COLO829 (cell line): ENCODE measurements at regions not wholly inside any gene's neighbourhood (a gene's known extent, or its start where the extent isn't known, plus 50 kb on each side); places are given as distances from the start of the nearest gene placed in this dataset.
"Not testable (repeated sequence)": the region's sequence is repeated elsewhere in the genome, so short reads cannot be mapped to it uniquely, and the experiment has no call there.

Source experiments
- DNase-seq: peaks from one replicate; pipeline ENCODE4 v3.0.0; 2012; ENCODE audit warnings: low spot score

DNA sequence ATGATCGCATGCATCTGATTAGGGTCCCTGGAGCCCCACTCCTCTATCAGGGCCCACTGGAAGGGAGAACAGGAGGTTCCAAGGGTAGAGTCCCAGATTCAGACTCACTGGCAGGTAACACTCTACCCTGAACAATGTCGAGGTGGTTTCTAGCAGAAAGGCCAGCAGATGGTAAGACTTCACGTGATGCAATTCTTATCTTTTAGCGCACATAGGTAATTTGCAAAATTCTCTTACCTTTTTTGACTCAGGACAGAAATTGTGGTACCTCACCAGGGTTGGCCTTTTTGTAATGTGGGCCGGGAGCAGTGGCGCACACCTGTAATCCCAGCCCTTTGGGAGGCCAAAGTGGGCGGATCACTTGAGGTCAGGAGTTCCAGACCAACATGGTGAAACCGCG is 228.1 kb upstream of the JARID2 start:
- DNase-seq = no peak

DNA sequence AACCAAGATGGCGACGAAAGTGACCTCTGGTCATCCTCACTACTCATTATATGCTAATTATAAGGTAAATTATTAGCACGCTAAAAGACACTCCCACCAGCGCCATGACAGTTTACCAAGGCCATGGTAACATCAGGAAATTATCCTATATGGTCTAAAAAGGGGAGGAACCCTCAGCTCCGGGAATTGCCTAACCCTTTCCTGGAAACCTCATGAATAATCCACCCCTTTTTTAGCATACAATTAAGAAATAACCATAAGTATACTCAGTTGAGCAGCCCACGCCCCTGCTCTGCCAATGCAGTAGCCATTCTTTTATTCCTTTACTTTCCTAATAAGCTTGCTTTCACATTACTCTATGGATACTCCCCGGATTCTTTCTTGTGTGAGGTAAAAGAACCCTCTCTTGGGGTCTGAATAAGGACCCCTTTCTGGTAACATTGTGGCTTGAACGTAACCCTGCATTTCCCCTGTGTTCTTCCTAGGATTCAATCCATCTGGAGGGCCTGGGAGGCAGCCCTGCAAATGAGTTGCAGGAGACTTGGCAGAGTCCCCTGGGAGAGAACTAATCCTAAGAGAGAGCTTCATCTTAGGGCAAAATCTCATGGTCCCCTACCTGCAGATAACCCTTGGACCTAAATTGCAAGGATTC is 225.6 kb upstream of the JARID2 start:
- no peak for DNase-seq

DNA sequence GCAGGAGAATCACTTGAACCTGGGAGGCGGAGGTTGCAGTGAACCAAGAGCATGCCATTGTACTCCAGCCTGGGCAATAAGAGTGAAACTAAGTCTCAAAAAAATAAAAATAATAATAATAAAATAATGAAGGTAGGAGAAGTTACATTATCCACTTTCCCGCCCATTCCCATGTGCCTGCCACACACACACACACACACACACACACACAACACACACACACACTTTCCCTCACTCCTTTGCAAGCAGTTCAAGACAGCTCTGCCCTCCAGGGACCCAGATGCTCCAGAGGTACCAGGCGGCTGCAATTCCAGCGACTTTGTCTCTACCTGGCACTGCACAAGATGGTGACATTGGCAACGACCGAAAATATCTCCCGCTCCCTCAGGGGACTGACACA is 224.8 kb upstream of the JARID2 start:
- no peak for DNase-seq

DNA sequence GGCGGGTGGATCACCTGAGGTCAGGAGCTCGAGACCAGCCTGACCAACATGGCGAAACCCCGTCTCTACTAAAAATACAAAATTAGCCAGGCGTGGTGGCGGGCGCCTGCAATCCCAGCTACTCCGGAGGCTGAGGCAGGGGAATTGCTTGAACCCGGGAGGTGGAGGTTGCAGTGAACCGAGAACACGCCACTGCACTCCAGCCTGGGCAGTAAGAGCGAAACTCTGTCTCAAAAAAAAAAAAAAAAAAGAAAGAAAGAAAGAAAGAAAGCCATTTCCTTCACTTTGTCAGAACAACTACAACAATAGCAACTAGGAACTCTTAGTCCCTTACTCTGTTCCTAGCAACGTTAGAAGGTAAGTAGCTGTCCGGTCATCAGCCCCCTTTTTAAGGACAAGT is 222.9 kb upstream of the JARID2 start:
- DNase-seq = not testable (repeated sequence)

DNA sequence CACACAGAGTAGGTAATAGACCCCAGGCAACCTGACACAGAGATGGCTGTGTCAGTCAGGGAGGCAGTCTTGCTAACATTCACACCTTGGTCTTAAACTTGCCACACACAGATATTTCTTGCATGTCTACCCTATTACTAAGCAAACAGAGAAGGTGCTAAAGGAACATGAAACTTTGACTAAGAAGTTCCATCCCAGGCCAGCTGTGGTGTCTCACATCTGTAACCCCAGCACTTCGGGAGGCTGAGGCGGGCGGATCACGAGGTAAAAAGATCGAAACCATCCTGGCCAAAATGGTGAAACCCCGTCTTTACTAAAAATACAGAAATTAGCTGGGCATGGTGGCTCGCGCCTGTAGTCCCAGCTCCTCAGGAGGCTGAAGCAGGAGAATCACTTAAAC is 222.4 kb upstream of the JARID2 start:
- DNase-seq = no peak

DNA sequence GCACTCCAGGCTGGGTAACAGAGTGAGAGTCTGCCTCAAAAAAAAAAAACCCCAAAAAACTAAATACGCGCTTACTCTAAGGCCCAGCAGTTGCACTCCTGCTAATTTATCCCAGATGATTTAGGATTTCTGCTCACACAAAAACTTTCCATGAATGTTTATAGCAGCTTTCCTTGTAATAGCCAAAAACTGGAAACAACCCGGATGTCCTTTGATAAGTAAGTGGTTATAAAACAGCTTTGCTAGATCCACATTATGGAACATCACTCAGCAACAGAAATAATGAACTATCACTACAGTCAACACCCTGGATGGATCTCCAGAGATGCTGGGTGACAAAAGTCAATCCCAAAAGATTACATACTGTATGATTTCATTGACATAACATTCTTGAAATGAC is 220.4 kb upstream of the JARID2 start:
- DNase-seq = no peak

DNA sequence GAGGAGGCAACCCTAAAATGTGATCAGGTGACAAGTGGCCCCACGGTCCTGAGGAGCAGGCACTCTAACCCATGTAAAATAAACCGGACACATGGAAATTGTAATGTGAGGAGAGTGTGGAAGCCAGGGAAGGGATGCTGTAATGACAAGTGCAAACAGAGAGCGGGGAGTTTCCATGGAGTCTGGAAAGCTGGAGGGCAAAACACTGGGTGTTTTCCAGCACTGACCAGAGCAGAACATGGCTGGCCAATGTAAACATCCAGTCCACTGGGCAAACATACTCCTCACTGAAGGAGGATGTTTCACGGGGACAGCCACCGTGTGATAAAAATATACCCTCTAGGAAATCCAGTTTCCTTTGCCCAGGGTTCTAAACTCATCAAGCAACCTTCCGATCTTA is 219.0 kb upstream of the JARID2 start:
- no peak for DNase-seq

DNA sequence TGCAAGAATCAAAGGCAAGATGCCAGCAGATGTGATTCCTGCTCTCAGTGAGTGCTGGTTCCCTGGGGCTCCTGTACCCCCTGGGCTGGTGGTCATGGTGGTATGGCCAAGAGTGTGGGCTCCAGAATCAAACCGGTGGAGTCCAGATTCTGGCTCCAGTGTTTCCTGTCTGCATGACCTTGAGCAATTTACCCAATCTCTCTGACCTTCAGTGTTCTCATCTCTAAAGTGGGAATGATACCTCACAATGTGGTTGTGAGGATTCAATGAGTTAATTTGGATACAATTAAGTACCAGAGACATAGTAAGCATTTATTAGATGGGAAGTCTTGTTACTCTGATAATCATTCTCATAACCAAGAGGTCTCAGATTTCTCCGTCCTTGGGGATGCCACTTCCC is 218.4 kb upstream of the JARID2 start:
- DNase-seq = no peak

DNA sequence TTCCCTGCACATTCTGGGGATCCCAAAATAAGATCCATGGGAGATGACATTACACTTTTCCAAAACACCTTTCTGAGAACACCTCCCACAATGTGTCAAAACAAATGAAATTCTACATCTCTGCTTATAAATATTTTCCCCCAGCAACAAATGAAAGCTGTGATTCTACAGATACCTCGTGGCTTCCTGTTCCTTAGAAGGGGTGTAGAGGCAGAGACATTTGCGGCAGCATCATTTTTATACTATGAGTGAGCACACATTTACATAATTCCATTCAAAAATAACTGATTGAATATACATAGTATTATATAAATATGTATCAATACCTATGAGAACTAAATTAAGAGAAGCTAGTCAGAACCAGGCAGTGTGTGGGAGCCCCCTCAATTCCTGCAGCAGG is 213.9 kb upstream of the JARID2 start:
- no peak for DNase-seq

DNA sequence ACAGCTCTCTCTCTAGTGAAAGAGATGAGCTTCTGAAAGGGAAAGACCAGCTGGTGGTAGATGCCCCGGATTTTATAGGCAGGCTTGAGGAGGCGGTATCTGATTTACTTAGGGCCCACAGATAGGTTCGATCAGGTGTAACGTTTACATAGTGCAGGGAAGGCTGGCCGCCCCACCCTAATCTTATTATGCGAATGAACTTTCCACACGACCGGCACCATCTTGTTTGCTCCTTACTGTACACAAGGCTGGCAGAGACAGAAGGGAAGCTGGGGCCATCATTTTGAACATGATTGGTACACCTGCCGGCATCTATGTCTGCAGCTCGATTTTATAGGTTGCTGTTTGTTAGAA is 212.0 kb upstream of the JARID2 start:
- no peak for DNase-seq

DNA sequence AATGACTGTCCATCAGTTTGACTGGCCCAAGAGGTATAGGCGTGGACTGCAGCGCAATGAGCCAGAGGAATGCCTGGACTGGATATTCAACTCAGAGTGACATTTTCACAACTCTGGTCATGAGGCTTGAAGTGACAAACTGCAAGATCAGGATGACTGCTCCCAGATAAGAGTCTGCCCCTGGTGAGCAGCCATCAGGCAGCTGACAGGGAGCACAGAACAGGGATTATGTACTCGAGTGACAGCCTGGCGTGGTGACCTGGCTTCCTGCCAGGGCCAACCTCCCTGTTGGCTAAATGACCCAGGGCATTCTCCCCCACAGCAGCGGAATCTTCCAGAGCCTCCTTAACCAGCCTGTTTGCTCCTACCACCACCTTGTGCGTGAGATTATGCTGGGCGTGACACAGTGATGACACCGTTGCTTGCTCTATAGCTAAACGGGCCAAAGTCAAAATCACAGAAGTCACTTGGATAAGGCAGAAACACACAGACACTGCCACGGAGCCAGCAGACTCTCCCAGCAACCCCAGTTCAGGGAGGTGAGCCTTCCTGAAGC is 209.1 kb upstream of the JARID2 start:
- no peak for DNase-seq

DNA sequence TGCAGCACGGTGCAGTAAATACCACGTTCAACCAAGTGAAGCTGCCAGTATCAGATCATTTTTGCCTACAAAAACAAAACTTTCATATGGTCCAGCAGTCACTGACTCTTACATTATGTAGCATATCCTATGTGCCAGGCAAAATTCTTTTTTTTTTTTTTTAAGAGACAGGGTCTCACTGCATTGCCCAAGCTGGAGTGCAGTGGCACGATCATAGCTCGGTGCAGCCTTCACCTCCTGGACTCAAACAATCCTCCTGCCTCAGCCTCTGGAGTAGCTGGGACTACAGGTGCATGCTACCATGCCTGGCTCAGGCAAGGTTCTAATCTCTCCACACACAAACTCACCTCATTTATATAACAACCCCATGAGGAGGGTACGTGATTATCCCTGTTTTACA is 208.6 kb upstream of the JARID2 start:
- DNase-seq = no peak

DNA sequence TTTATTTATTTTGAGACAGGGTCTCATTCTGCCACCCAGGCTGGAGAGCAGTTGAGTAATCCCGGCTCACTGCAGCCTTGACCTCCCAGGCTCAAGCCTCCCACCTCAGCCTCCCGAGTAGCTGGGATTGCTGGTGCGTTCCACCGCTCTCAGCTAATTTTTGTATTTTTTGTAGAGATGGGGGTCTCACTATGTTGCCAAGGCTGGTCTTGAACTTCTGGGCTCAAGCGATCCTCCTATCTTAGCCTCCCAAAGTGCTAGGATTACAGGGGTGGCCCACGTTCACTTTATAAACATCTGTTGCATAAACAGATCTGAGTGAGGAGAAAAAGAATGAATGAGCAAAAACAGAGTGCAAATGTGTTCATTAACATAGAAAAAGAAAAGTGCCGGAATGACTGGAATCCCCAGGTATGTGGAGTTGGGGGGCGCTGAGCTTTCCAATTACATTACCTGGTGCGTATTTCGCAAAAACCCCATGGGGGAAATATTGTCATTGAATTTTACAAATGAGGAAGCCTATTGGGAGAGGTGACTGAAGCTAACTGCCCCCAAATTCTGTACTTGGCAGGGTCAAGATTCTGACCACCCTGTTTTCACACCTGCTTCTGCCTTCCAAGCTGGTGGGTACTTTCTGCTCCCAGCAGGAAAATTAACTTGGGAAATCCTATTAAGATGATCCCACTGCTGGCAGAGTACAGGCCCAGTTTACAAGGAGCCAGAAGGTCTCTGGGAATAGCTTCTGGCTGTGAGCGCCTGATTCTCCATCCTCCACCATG is 207.7 kb upstream of the JARID2 start:
- no peak for DNase-seq

DNA sequence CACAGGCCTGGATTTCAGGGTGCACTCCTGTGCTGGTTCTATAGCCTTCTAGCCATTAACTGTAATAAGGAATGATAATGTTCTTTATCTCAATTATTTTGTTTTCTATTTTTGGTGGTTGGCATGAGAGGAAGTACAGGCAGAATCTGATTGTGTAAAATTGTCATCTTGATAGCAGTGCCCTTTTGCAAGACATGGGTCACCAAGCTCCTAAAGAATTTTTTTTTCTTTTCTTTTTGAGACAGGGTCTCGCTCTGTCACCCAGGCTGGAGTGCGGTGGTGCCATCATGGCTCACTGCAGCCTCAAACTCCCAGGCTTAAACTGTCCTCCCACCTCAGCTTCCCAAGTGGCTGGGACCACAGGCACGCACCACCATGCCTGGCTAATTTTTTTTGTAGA is 206.7 kb upstream of the JARID2 start:
- no peak for DNase-seq

DNA sequence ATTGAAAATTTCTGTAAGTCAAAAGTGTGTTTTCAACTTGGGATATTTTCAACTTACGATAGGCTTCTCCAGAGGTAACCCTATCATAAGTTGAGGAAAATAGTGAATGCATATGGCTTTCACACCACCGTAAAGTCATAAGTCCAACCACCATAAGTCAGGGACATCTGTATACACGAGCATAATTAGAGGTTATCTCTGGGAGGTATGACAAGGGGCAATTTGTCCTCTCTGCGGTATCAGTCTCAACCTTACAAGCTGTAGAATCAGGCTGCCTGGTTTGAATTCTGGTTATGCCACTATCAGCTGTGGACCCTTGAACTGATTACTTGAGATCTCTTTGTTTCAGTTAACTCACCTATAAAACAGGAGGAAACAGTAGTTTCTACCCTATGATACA is 202.9 kb upstream of the JARID2 start:
- no peak for DNase-seq

DNA sequence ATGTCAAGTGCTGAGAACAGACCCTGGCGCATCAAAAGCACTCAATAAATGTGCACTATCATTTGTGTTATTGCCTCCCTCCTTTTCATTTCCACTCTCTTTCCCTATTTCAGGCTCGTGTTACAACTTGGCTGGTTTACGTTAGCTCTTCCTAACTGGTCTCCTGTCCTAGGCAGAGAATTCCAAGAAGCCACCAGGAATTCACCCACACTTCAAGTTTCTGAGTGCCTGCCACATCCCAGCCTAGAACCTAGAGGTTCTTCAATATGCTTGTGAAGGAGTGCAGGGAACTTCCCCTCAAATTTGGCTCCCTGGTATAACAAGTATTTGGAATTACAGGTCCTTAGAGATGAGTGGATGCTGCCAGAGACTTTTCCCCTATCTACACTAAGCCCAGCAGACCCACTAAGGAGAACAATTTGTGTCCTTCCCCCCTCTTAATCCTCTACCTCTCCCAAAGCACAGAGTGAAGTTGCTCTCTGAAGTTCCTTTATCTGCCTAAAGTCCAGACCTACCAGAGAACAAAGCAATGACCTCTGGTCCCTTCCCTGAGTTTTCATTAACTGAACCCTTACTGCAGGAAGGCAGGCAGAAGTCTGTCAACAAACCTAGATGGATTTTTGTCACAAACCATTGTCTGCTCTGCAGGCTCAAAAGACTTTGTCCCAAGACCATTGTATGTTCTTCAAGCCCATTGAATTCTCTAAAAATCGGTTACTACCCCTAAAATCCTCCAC is 201.6 kb upstream of the JARID2 start:
- DNase-seq = no peak

DNA sequence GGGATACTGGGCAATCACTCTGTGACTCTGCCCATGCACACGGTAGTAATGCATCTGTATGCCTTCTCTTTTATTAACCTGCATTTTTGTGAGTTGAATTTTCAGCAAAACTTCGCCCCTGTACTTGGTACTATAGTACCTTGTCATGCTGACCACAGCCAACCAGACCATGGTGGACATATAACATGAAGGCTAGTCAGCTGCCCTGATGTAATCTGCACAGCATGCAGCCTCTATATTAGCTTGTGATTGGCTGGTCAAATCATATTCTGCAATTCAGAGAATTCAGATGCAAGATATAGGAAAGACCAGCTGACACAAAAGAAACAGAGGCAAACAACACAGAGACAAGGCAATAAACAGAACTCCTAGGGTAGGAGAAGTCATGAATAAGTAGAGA is 200.9 kb upstream of the JARID2 start:
- DNase-seq = no peak

DNA sequence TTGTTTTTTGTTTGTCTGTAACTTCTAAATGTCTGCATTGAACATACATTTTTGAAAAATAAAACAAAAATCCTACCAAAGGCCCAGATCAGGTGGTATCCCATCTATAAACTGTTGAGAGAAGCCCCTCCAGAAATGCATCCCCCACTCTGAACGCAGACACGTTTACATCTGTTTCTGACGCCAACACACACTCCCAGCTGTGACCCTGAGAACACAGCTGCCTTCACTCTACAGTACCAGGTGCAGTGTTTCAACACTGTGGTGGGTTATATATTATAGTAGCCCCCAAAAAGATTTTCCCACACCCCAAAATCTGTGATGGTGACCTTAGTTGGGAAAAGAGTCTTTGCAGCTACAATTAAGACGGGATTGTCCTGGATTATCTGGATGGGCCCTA is 199.1 kb upstream of the JARID2 start:
- no peak for DNase-seq

DNA sequence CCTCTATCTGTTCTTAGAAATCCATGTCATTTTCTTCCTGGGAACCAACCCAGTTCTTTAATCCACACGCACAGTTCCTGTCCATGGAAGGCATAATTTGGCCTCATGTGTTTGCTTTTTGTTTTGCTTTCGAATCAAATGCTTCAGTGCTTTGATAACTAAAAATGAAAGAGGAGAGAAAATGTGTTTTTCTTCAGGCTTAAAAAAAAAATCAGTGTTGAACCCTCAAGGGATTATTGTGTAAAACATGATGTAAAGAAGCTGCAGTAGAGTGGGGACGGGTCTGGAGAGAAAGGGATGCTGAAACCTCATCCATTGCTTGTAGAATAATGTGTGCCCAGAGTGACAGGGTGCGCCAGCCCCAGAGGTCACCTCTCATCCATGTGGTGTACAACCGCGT is 197.5 kb upstream of the JARID2 start:
- DNase-seq = no peak

DNA sequence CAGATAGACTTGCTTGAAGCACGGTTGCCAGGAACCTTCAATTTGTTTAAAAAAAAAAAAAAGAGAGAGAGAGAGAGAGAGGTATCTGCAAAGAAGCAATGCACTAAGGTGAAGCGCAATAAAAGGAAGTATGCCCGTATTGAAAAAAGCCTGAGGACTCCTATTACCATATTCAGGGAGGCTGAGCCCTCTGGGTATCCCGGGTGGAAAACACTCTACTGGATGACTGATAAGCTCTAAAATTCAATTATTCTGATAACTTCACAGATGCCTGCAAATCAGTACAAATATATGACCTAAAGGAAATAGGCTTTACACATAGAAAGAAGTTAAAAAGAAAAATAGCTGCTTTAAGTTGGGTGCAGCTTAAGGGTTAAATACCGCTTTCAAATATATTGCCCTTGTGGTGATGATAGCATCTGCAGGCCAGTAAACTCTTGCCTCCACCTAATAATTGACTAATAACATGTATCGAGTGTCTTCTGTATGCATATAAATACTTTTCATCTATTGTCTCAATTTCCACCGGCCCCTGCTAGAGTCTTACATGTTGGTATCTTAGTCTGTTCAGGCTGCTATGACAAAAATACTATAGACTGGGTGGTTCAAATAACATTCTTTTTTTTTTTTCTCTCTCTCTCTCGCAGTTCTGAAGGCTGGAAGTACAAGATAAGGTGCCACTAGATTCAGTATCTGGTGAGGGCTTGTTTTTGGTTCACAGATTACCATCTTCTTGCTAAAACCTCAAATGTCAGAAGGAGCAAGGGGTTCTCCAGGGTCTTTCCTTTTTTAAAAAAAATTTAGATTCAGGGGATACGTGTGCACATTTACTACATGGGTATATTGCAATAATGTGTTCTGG is 187.4 kb upstream of the JARID2 start:
- DNase-seq = no peak

DNA sequence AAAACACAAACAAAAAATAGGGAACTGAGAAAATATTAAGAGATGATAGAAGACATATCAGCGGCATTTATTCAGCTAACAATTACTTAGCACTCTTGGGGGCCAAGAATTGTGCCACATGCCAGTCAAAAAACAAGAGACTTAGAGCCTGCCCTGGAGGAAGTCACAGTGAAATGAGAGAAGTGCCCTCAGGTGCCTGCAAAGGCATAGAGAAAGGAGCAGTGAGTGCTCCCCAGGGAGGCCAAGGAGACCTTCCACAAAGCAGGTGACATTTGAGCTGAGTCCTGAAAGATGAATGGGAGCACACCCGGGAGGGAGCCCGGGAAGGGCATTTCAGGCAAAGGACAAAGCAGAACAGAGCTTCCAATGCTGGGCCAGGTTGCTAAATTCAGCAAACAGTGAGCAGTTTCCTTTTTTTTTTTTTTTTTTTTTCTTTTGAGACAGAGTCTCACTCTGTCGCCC is 184.7 kb upstream of the JARID2 start:
- no peak for DNase-seq

DNA sequence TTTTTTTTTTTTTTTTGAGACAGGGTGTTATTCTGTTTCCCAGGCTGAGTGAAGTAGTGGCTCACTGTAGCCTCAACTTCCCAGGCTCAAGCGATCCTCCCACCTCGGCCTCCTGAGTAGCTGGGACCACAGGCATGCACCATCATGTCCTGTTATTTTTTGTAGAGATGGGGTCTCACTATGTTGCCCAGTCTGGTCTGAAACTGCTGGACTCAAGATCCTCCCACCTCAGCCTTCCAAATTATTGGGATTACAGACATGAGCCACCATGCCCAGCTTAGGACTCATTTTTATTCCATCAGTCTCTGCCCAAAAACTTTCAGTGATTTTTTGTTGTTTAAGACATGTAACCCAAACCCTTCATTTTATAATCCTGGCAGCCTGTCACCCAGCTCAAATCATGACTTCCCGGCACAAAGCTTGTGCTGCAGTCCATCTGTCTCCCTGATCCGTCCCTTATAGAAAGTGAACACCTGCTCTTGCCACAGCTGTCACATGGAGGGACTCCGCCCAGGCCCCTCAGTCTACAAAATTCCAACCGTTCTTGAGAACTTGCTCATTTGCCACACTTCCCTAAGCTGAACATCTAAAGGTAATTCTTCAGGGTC is 183.9 kb upstream of the JARID2 start:
- DNase-seq = no peak
